ENCODE measurements at regions not wholly inside any gene's neighbourhood (a gene's known extent, or its start where the extent isn't known, plus 50 kb on each side); places are given as distances from the start of the nearest gene placed in this dataset.

GRCh38 chr2:147501968-147502367 lies 342.9 kb upstream of the ACVR2A start:
- DNase-seq (ENCODE audit: low read depth): no peak

GRCh38 chr2:147500819-147501395 lies 343.9 kb upstream of the ACVR2A start:
- no peak for DNase-seq (ENCODE audit: low read depth)

- DNase-seq (ENCODE audit: low read depth): no peak
Measured at GRCh38 chr2:147500229-147500628, 344.6 kb upstream of the ACVR2A start.

GRCh38 chr2:147499785-147500184 lies 345.0 kb upstream of the ACVR2A start:
- DNase-seq (ENCODE audit: low read depth): no peak

GRCh38 chr2:147495734-147496133 lies 349.1 kb upstream of the ACVR2A start:
- no peak for DNase-seq (ENCODE audit: low read depth)

GRCh38 chr2:147492471-147492870 lies 352.4 kb upstream of the ACVR2A start:
- DNase-seq (ENCODE audit: low read depth): no peak

- no peak for DNase-seq (ENCODE audit: low read depth)
Measured at GRCh38 chr2:147491506-147491905, 353.3 kb upstream of the ACVR2A start.

- DNase-seq (ENCODE audit: low read depth): no peak
Measured at GRCh38 chr2:147490401-147491261, 354.2 kb upstream of the ACVR2A start.

GRCh38 chr2:147488472-147488871 lies 356.4 kb upstream of the ACVR2A start:
- no peak for DNase-seq (ENCODE audit: low read depth)

GRCh38 chr2:147487978-147488289 lies 356.9 kb upstream of the ACVR2A start:
- DNase-seq (ENCODE audit: low read depth): no peak

- DNase-seq (ENCODE audit: low read depth): no peak
Measured at GRCh38 chr2:147487286-147487977, 357.4 kb upstream of the ACVR2A start.

GRCh38 chr2:147485210-147485851 lies 359.5 kb upstream of the ACVR2A start:
- DNase-seq (ENCODE audit: low read depth): no peak

GRCh38 chr2:147483911-147484310 lies 360.9 kb upstream of the ACVR2A start:
- DNase-seq (ENCODE audit: low read depth): no peak

- DNase-seq (ENCODE audit: low read depth): no peak
Measured at GRCh38 chr2:147482916-147483669, 361.7 kb upstream of the ACVR2A start.

- no peak for DNase-seq (ENCODE audit: low read depth)
Measured at GRCh38 chr2:147482111-147482895, 362.5 kb upstream of the ACVR2A start.

- DNase-seq (ENCODE audit: low read depth): no peak
Measured at GRCh38 chr2:147479358-147479757, 365.5 kb upstream of the ACVR2A start.

- DNase-seq (ENCODE audit: low read depth): no peak
Measured at GRCh38 chr2:147473075-147473474, 371.8 kb upstream of the ACVR2A start.

- DNase-seq (ENCODE audit: low read depth): no peak
Measured at GRCh38 chr2:147471126-147471525, 373.7 kb upstream of the ACVR2A start.

GRCh38 chr2:147469471-147469870 lies 375.4 kb upstream of the ACVR2A start:
- no peak for DNase-seq (ENCODE audit: low read depth)

- no peak for DNase-seq (ENCODE audit: low read depth)
Measured at GRCh38 chr2:147468963-147469362, 375.9 kb upstream of the ACVR2A start.

GRCh38 chr2:147468349-147468748 lies 376.5 kb upstream of the ACVR2A start:
- DNase-seq (ENCODE audit: low read depth): no peak
